ENCODE measurements at regions not wholly inside any gene's neighbourhood (a gene's known extent, or its start where the extent isn't known, plus 50 kb on each side); places are given as distances from the start of the nearest gene placed in this dataset.

DNA sequence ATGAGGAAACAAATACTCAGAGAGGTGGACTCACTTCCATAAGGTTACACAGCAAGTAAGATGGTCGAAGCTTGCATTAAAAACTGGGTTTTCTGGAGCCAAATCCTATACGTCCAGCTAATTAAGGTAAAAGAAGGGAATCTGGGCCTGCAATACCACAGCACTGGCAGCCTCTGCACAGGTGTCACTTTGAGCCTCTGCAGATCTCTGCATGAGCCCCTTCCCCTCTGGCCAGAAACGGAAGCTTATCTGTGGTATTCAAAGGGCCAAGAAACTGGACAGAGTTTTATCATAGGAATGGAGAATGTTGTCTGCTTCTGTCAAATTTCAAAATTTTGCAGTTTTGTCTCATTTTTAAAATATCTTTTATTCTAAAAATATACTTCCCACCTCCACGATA, 76.1 kb downstream of the OSR1 start:
- Histone ChIP-seq H3K9ac (no peak overlapping the region), H3K27ac (no peak overlapping the region), H2AFZ (ENCODE audit: low read depth) (no peak overlapping the region), H4K20me1 (ENCODE audit: insufficient read depth) (no peaks in the 10 kb centered on the region), H3K36me3 (ENCODE audit: insufficient read depth) (no peaks in the 10 kb centered on the region), H3K4me3 (IDR thresholded peaks at IDR 0.05; ENCODE audit: insufficient read depth, low read depth, low read length) (no peak overlapping the region), H3K27me3 (ENCODE audit: insufficient read depth, low read depth) (no peaks in the 10 kb centered on the region), H3K4me2 (no peak overlapping the region), H3K79me2 (ENCODE audit: insufficient read depth, low read depth) (no peaks in the 10 kb centered on the region), H3K4me1 (ENCODE audit: low read depth, poor library complexity, severe bottlenecking) (no peaks in the 10 kb centered on the region)
- no peak for TF ChIP-seq CTCF (conservative IDR thresholded peaks at IDR 0.05; ENCODE audit: low read depth, low read length)

GRCh38 chr2:19274439-19274838, 84.0 kb downstream of the OSR1 start:
- Histone ChIP-seq H3K9ac (no peak overlapping the region), H3K4me3 (IDR thresholded peaks at IDR 0.05; ENCODE audit: insufficient read depth, low read depth, low read length) (no peak overlapping the region), H3K4me1 (ENCODE audit: low read depth, poor library complexity, severe bottlenecking) (no peaks in the 10 kb centered on the region), H3K79me2 (ENCODE audit: insufficient read depth, low read depth) (no peaks in the 10 kb centered on the region), H4K20me1 (ENCODE audit: insufficient read depth) (no peaks in the 10 kb centered on the region), H3K36me3 (ENCODE audit: insufficient read depth) (no peaks in the 10 kb centered on the region), H3K4me2 (no peak overlapping the region), H3K27me3 (ENCODE audit: insufficient read depth, low read depth) (no peaks in the 10 kb centered on the region), H3K27ac (no peak overlapping the region), H2AFZ (ENCODE audit: low read depth) (no peak overlapping the region)
- no peak for TF ChIP-seq CTCF (conservative IDR thresholded peaks at IDR 0.05; ENCODE audit: low read depth, low read length)

DNA sequence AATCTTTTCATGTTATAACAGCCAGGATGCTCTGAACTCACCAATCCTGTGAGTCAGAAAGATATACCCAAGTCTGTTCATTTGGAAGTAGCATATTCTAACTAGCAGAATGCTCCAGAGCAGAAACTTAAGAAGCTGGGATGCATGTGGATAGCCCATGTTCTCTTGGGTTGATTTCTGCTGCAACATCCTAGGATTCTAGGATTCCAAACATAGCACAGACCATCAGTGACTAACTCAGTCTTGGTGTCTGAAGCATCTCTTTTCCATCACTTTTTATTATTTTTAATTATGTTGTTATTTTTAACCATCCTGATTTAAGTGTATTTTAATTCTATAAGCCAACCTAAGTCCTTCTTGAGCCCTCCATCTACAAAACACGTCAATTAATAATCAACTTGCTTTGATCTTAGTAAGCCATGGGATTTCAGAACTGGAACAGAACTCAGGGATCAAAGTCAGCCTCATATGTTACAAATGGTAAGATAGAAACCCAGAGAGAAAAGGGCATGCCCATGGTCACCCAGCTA, 85.4 kb downstream of the OSR1 start:
- no peak overlapping the region for H3K27ac ChIP-seq

DNA sequence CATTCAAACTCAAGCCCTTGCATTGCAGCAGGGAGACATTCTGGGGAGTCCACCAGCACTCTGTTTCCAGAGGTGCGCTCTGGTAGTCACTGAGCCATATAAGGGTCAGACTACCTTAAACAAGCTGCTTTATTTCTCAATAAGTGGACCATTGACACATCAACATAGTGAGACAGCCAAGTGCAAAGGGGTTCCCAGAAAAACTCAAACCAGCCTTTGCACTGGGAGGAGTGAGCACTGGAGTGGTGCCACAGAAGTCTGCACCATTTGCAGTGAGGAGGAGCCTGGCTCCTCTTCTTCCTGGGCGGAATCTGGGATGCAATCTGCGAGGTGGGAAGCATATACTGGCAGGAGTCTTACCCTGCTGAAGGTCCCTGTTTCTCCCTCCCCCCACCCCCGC, 86.4 kb downstream of the OSR1 start:
- Histone ChIP-seq H3K9ac (no peak overlapping the region), H3K36me3 (ENCODE audit: insufficient read depth) (no peaks in the 10 kb centered on the region), H3K27me3 (ENCODE audit: insufficient read depth, low read depth) (no peaks in the 10 kb centered on the region), H3K27ac (no peak overlapping the region), H4K20me1 (ENCODE audit: insufficient read depth) (no peaks in the 10 kb centered on the region), H2AFZ (ENCODE audit: low read depth) (no peak overlapping the region), H3K4me3 (IDR thresholded peaks at IDR 0.05; ENCODE audit: insufficient read depth, low read depth, low read length) (no peak overlapping the region), H3K4me1 (ENCODE audit: low read depth, poor library complexity, severe bottlenecking) (no peaks in the 10 kb centered on the region), H3K79me2 (ENCODE audit: insufficient read depth, low read depth) (no peaks in the 10 kb centered on the region), H3K4me2 (no peak overlapping the region)
- TF ChIP-seq CTCF (conservative IDR thresholded peaks at IDR 0.05; ENCODE audit: low read depth, low read length), result no peak

More for the DNA sequence above, 85.4 kb downstream of the OSR1 start:
- no peaks in the 10 kb centered on the region for H4K20me1 ChIP-seq (ENCODE audit: insufficient read depth)
- H3K27me3 ChIP-seq (ENCODE audit: insufficient read depth, low read depth), result no peaks in the 10 kb centered on the region
- no peak for TF ChIP-seq CTCF (conservative IDR thresholded peaks at IDR 0.05; ENCODE audit: low read depth, low read length)
- H3K9ac ChIP-seq, result no peak overlapping the region
- no peaks in the 10 kb centered on the region for H3K4me1 ChIP-seq (ENCODE audit: low read depth, poor library complexity, severe bottlenecking)
- no peak overlapping the region for H3K4me2 ChIP-seq
- H3K79me2 ChIP-seq (ENCODE audit: insufficient read depth, low read depth), result no peaks in the 10 kb centered on the region
- no peak overlapping the region for H3K4me3 ChIP-seq (IDR thresholded peaks at IDR 0.05; ENCODE audit: insufficient read depth, low read depth, low read length)
- no peaks in the 10 kb centered on the region for H3K36me3 ChIP-seq (ENCODE audit: insufficient read depth)
- no peak overlapping the region for H2AFZ ChIP-seq (ENCODE audit: low read depth)
